Gastrocnemius medialis (tissue), 4 donors: ENCODE measurements at regions not wholly inside any gene's neighbourhood (a gene's known extent, or its start where the extent isn't known, plus 50 kb on each side); places are given as distances from the start of the nearest gene placed in this dataset.

Experiments used
- ATAC-seq, 2 donors: fragments of 150-250 bp; one replicate each; pipeline ENCODE4 v1.9.1; 2016
- DNase-seq, 2 donors: peaks; one replicate each; pipeline ENCODE4 v3.0.0-alpha.2; 2019
- H3K27ac ChIP-seq, 4 donors: fragments of 200-600 bp; sonication (generic); 1 replicate in 1 of 4; 2 replicates in 3 of 4; pipeline ENCODE4 v1.5.1; 2016 to 2018; ENCODE audit warnings: mild to moderate bottlenecking in 2 of 4, moderate library complexity in 1 of 4
- H3K27me3 ChIP-seq, 3 donors: fragments of 200-600 bp; sonication (generic) in 2 of 3; 1 replicate in 1 of 3; 2 replicates in 2 of 3; pipeline versions ENCODE4 v1.5.1 to v1.6.0; 2016 to 2019; ENCODE audit warnings: mild to moderate bottlenecking in 1 of 3, moderate library complexity in 1 of 3
- H3K36me3 ChIP-seq, 2 donors: fragments of 200-600 bp; sonication (generic) in 1 of 2; one replicate each; pipeline ENCODE4 v1.5.1; 2017 to 2018
- H3K4me1 ChIP-seq, 2 donors: fragments of 200-600 bp; sonication (generic) in 1 of 2; one replicate each; pipeline ENCODE4 v1.5.1; 2016 to 2017; ENCODE audit warnings: mild to moderate bottlenecking in 2 of 2
- H3K4me3 ChIP-seq, 4 donors: fragments of 200-600 bp; sonication (generic) in 3 of 4; 1 replicate in 1 of 4; 2 replicates in 3 of 4; pipeline ENCODE4 v1.5.1; 2016 to 2019; ENCODE audit warnings: mild to moderate bottlenecking in 2 of 4
- H3K9me3 ChIP-seq, 3 donors: fragments of 200-600 bp; sonication (generic) in 2 of 3; 1 replicate in 1 of 3; 2 replicates in 2 of 3; pipeline ENCODE4 v1.5.1; 2016 to 2019
- POLR2A ChIP-seq, 2 donors: fragments of 450-650 bp; IDR thresholded peaks; one replicate each; pipeline ENCODE4 v1.6.1; 2017; ENCODE audit warnings: antibody characterized with exemption in 2 of 2, mild to moderate bottlenecking in 2 of 2, moderate library complexity in 2 of 2
- in situ Hi-C, 4 donors: fragments of 200-750 bp; cut with MboI; loops; one replicate each; pipeline versions ENCODE4 v1.15.0 to v1.8.0; 2017; ENCODE audit warnings: low sequenced_read_pairs in 4 of 4
- intact Hi-C: fragments of 100-400 bp; cut with DNase I; formaldehyde crosslinking; loops from one replicate; pipeline ENCODE4 v1.15.1; 2023; ENCODE audit warnings: low total_unique reads
- TF ChIP-seq, protein P1 (sequence below), 5 experiments: fragments of 450-650 bp in 3 of 5; fragments of 200-600 bp in 2 of 5; sonication (generic) in 2 of 5; IDR thresholded peaks in 4 of 5; conservative IDR thresholded peaks in 1 of 5; 1 replicate in 4 of 5; 2 replicates in 1 of 5; pipeline ENCODE4 v1.5.1; 2016 to 2019; ENCODE audit warnings: antibody characterized with exemption in 5 of 5, mild to moderate bottlenecking in 3 of 5, moderate library complexity in 3 of 5

GRCh38 chr4:103918214-103918613 is 198.4 kb upstream of the TACR3 start:
- intact Hi-C loops: no loop called here
- in situ Hi-C loops: no loop called here
- DNase-seq (no peak), ATAC-seq (no peak)
- no peak overlapping the region for H3K4me3 ChIP-seq
- TF ChIP-seq POLR2A (IDR thresholded peaks at IDR 0.05): no peak
- TF ChIP-seq, protein P1, sequence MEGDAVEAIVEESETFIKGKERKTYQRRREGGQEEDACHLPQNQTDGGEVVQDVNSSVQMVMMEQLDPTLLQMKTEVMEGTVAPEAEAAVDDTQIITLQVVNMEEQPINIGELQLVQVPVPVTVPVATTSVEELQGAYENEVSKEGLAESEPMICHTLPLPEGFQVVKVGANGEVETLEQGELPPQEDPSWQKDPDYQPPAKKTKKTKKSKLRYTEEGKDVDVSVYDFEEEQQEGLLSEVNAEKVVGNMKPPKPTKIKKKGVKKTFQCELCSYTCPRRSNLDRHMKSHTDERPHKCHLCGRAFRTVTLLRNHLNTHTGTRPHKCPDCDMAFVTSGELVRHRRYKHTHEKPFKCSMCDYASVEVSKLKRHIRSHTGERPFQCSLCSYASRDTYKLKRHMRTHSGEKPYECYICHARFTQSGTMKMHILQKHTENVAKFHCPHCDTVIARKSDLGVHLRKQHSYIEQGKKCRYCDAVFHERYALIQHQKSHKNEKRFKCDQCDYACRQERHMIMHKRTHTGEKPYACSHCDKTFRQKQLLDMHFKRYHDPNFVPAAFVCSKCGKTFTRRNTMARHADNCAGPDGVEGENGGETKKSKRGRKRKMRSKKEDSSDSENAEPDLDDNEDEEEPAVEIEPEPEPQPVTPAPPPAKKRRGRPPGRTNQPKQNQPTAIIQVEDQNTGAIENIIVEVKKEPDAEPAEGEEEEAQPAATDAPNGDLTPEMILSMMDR (IDR thresholded peaks at IDR 0.05 in 4 of 5, conservative IDR thresholded peaks at IDR 0.05 in 1 of 5): no peak
- no peaks in the 10 kb centered on the region for H3K27me3 ChIP-seq
- H3K27ac ChIP-seq: no peak overlapping the region
- no peaks in the 10 kb centered on the region for H3K4me1 ChIP-seq
- no peaks in the 10 kb centered on the region for H3K9me3 ChIP-seq
- H3K36me3 ChIP-seq: no peaks in the 10 kb centered on the region

GRCh38 chr4:103915224-103915869 is 195.6 kb upstream of the TACR3 start:
- in situ Hi-C loops: no loop called here
- DNase-seq (no peak), ATAC-seq (no peak)
- intact Hi-C loops: no loop called here
- Histone ChIP-seq H3K4me1 (no peaks in the 10 kb centered on the region), H3K36me3 (no peaks in the 10 kb centered on the region), H3K4me3 (no peak overlapping the region), H3K27ac (no peak overlapping the region), H3K27me3 (no peaks in the 10 kb centered on the region), H3K9me3 (no peaks in the 10 kb centered on the region)
- TF ChIP-seq POLR2A (IDR thresholded peaks at IDR 0.05): no peak
- TF ChIP-seq, protein P1 (IDR thresholded peaks at IDR 0.05 in 4 of 5, conservative IDR thresholded peaks at IDR 0.05 in 1 of 5): no peak

GRCh38 chr4:103907414-103907813 is 187.6 kb upstream of the TACR3 start:
- intact Hi-C loops (no loop called here), in situ Hi-C loops (no loop called here)
- no peak for TF ChIP-seq POLR2A (IDR thresholded peaks at IDR 0.05)
- TF ChIP-seq, protein P1 (IDR thresholded peaks at IDR 0.05 in 4 of 5, conservative IDR thresholded peaks at IDR 0.05 in 1 of 5): no peak
- ATAC-seq: no peak
- no peaks in the 10 kb centered on the region for H3K36me3 ChIP-seq
- H3K27me3 ChIP-seq: no peaks in the 10 kb centered on the region
- no peak overlapping the region for H3K27ac ChIP-seq
- no peaks in the 10 kb centered on the region for H3K4me1 ChIP-seq
- DNase-seq: no peak
- no peak overlapping the region for H3K4me3 ChIP-seq
- no peaks in the 10 kb centered on the region for H3K9me3 ChIP-seq

DNA sequence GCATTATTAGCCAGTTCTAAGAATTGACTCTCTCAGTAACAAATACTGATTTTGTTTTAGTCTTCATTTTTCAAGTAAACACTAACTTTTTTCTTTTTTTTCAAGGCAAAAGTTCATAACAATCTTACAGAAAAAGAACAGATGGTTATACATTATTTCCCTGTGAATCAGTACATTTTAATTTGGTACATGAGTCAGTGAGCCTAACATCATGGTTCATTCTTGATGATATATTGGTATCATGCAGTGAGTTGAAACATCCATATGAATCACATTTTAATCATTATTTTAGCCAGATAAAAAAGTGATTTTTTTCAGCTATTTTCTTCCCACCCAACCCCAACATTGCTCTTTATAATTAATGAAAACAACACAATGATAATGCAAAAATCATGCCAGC is 184.3 kb upstream of the TACR3 start:
- Histone ChIP-seq H3K36me3 (no peaks in the 10 kb centered on the region), H3K27me3 (no peaks in the 10 kb centered on the region), H3K4me1 (no peaks in the 10 kb centered on the region), H3K27ac (no peak overlapping the region), H3K4me3 (no peak overlapping the region), H3K9me3 (no peaks in the 10 kb centered on the region)
- DNase-seq (no peak), ATAC-seq (no peak)
- in situ Hi-C loops (no loop called here), intact Hi-C loops (no loop called here)
- TF ChIP-seq, protein P1 (IDR thresholded peaks at IDR 0.05 in 4 of 5, conservative IDR thresholded peaks at IDR 0.05 in 1 of 5): no peak
- no peak for TF ChIP-seq POLR2A (IDR thresholded peaks at IDR 0.05)

- Histone ChIP-seq H3K4me1 (no peaks in the 10 kb centered on the region), H3K4me3 (no peak overlapping the region), H3K27ac (no peak overlapping the region), H3K27me3 (no peaks in the 10 kb centered on the region), H3K36me3 (no peaks in the 10 kb centered on the region), H3K9me3 (no peaks in the 10 kb centered on the region)
- in situ Hi-C loops (no loop called here), intact Hi-C loops (no loop called here)
- TF ChIP-seq, protein P1 (IDR thresholded peaks at IDR 0.05 in 4 of 5, conservative IDR thresholded peaks at IDR 0.05 in 1 of 5): no peak
- no peak for TF ChIP-seq POLR2A (IDR thresholded peaks at IDR 0.05)
- DNase-seq: no peak
- no peak for ATAC-seq
Measured at GRCh38 chr4:103902730-103903129, 182.9 kb upstream of the TACR3 start.
